ENCODE measurements at regions not wholly inside any gene's neighbourhood (a gene's known extent, or its start where the extent isn't known, plus 50 kb on each side); places are given as distances from the start of the nearest gene placed in this dataset.

DNA sequence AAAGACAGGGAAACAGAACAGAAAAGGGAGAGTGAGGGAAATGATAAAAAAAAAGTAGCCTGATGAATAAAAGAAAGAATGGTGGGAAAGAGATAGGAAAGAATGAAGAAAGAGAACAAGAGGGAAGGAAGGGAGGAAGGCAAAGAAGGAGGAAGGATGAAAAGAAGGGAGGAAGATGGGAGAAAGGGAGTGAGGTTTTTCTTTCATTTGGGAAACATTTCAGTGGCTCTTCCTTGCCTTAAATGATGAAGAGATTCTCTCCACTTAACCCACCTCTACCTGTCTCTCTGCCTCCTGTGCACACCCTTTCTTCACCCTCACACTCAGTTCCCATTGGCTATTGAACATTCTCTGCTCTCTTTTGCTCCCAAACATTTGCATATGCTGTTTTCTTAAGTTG, 222.1 kb upstream of the DEFB112 start:
- no peak for TF ChIP-seq CTCF (conservative IDR thresholded peaks at IDR 0.05; ENCODE audit: low read depth, low read length)
- TF ChIP-seq RFX5 (IDR thresholded peaks at IDR 0.05; ENCODE audit: low read depth, low read length): no peak
- no peak for TF ChIP-seq SMC3 (IDR thresholded peaks at IDR 0.05; ENCODE audit: low read depth, low read length)
- TF ChIP-seq POLR2A (IDR thresholded peaks at IDR 0.05; ENCODE audit: low read depth, low read length): no peak
- no peak for TF ChIP-seq BHLHE40 (IDR thresholded peaks at IDR 0.05; ENCODE audit: low read depth, low read length)
